ENCODE measurements at regions not wholly inside any gene's neighbourhood (a gene's known extent, or its start where the extent isn't known, plus 50 kb on each side); places are given as distances from the start of the nearest gene placed in this dataset.
A peak's percentile ranks its signal among the peaks of the same experiment; 100 is the strongest.

GRCh38 chr3:70120357-70120966 lies 120.9 kb downstream of the SAMMSON start:
- no peak overlapping the region for H3K4me3 Mint-ChIP-seq
- peak; percentile 63 for TF ChIP-seq CTCF (conservative IDR thresholded peaks at IDR 0.05)
- H3K9me3 Mint-ChIP-seq = peaks cover 3% of the 10 kb centered on the region
- H3K27ac Mint-ChIP-seq (ENCODE audit: unreplicated experiment) = no peak overlapping the region
- no peaks in the 10 kb centered on the region for H3K4me1 Mint-ChIP-seq
- peak; percentile 43 for DNase-seq (ENCODE audit: low read depth, low spot score)
- no peaks in the 10 kb centered on the region for H3K27me3 Mint-ChIP-seq (ENCODE audit: low read depth)
- no peaks in the 10 kb centered on the region for H3K36me3 Mint-ChIP-seq (ENCODE audit: low read depth)

GRCh38 chr3:70127192-70127591 lies 127.7 kb downstream of the SAMMSON start:
- DNase-seq (ENCODE audit: low read depth, low spot score) = no peak
- Mint-ChIP-seq H3K36me3 (ENCODE audit: low read depth) (no peaks in the 10 kb centered on the region), H3K27ac (ENCODE audit: unreplicated experiment) (no peak overlapping the region), H3K27me3 (ENCODE audit: low read depth) (peaks cover 3% of the 10 kb centered on the region), H3K4me1 (no peaks in the 10 kb centered on the region), H3K4me3 (no peak overlapping the region), H3K9me3 (no peaks in the 10 kb centered on the region)
- no peak for TF ChIP-seq CTCF (conservative IDR thresholded peaks at IDR 0.05)

GRCh38 chr3:70137366-70137765 lies 137.8 kb downstream of the SAMMSON start:
- no peak overlapping the region for H3K27ac Mint-ChIP-seq (ENCODE audit: unreplicated experiment)
- TF ChIP-seq CTCF (conservative IDR thresholded peaks at IDR 0.05) = no peak
- H3K4me3 Mint-ChIP-seq = no peak overlapping the region
- DNase-seq (ENCODE audit: low read depth, low spot score) = no peak
- H3K27me3 Mint-ChIP-seq (ENCODE audit: low read depth) = no peaks in the 10 kb centered on the region
- no peaks in the 10 kb centered on the region for H3K36me3 Mint-ChIP-seq (ENCODE audit: low read depth)
- no peaks in the 10 kb centered on the region for H3K9me3 Mint-ChIP-seq
- no peaks in the 10 kb centered on the region for H3K4me1 Mint-ChIP-seq

- Mint-ChIP-seq H3K9me3 (no peaks in the 10 kb centered on the region), H3K27me3 (ENCODE audit: low read depth) (no peaks in the 10 kb centered on the region), H3K27ac (ENCODE audit: unreplicated experiment) (no peak overlapping the region), H3K36me3 (ENCODE audit: low read depth) (no peaks in the 10 kb centered on the region), H3K4me3 (no peak overlapping the region), H3K4me1 (no peaks in the 10 kb centered on the region)
- no peak for DNase-seq (ENCODE audit: low read depth, low spot score)
- TF ChIP-seq CTCF (conservative IDR thresholded peaks at IDR 0.05) = no peak
Measured at GRCh38 chr3:70138606-70139005, 139.1 kb downstream of the SAMMSON start.
